ENCODE measurements at regions not wholly inside any gene's neighbourhood (a gene's known extent, or its start where the extent isn't known, plus 50 kb on each side); places are given as distances from the start of the nearest gene placed in this dataset.

DNA sequence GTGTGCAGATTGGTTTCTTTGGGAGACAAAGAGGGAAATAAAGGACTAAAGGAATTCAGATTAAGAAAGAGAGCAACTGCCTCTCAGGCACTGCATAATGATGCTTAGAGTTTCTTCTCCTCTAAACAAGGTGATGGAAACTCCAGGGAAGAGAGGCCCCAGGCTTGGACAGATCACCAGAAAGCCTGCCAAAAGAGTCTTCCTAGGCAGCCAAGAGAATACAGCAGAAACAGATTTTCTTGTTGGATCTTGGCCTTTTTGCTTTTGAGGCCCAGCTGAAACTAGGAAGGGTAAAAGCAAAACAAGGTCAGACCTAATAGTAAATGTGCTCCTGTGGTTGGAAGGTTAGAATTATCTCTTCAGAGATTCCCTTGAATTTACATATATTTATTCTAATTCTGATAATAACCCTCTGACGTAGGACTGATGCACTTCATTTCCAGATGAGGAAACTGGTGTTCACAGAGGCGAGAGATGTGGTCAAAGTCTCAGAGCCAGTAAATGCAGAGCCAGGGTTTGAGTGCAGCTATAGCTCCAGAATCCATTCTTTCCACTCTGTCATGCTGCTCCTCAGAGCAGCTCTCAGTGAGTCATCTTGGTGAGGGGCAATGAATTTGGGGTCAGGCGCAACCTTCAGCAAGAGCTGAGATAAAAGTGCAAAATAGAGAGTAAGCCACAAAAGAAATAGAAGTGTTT is 142.3 kb upstream of the FBXO11 start:
- DNase-seq = no peak
- H3K14ac ChIP-seq (ENCODE audit: low read length in 2 of 2) = no peak overlapping the region
- WGBS = 85% methylated on average over 3 of the region's 3 CpGs
- no peak overlapping the region for H2BK15ac ChIP-seq (ENCODE audit: low read depth, poor library complexity, severe bottlenecking)
- no peak overlapping the region for H2AFZ ChIP-seq (ENCODE audit: low read depth, low read length)
- H2BK12ac ChIP-seq (ENCODE audit: low read length in 2 of 2) = no peak overlapping the region
- no peaks in the 10 kb centered on the region for H3K9me3 ChIP-seq (ENCODE audit: control insufficient read depth, low read length)
- no peak overlapping the region for H3K27ac ChIP-seq (ENCODE audit: low read length, poor library complexity, severe bottlenecking)
- H4K91ac ChIP-seq (ENCODE audit: low read length) = no peak overlapping the region
- no peak overlapping the region for H2BK120ac ChIP-seq (ENCODE audit: low read depth, low read length)
- no peak overlapping the region for H3K23ac ChIP-seq (ENCODE audit: low read length in 2 of 2)
- H3K9ac ChIP-seq (ENCODE audit: low read length) = no peak overlapping the region
- H3K79me1 ChIP-seq (replicated peaks; ENCODE audit: low read length, poor library complexity, severe bottlenecking) = no peaks in the 10 kb centered on the region
- no peak overlapping the region for H2AK5ac ChIP-seq (ENCODE audit: low read length, severe bottlenecking)
- no peaks in the 10 kb centered on the region for H3K27me3 ChIP-seq (ENCODE audit: control insufficient read depth in 1 of 2, insufficient read depth in 1 of 2, low read length in 2 of 2)
- no peak overlapping the region for H3K18ac ChIP-seq (ENCODE audit: low read depth in 1 of 2, low read length in 2 of 2)
- no peak overlapping the region for H3K4me2 ChIP-seq (ENCODE audit: low read length, poor library complexity, severe bottlenecking)
- no peak overlapping the region for H4K8ac ChIP-seq (ENCODE audit: low read length)
- H3K4ac ChIP-seq (ENCODE audit: low read depth in 1 of 2, low read length in 2 of 2) = no peak overlapping the region
- H3K4me3 ChIP-seq (ENCODE audit: insufficient read depth in 1 of 2, low read depth in 1 of 2, low read length in 2 of 2) = no peak overlapping the region
- H3K4me1 ChIP-seq (ENCODE audit: control insufficient read depth, insufficient read depth, low read depth, low read length) = no peaks in the 10 kb centered on the region
- no peak overlapping the region for H2BK5ac ChIP-seq (ENCODE audit: low read depth, low read length, poor library complexity, severe bottlenecking)
- no peaks in the 10 kb centered on the region for H3K36me3 ChIP-seq (ENCODE audit: control insufficient read depth in 1 of 2, insufficient read depth in 2 of 2, low read depth in 1 of 2, low read length in 2 of 2)

GRCh38 chr2:48049371-48049770 is 143.1 kb upstream of the FBXO11 start:
- Histone ChIP-seq H2BK120ac (ENCODE audit: low read depth, low read length) (no peak overlapping the region), H3K23ac (ENCODE audit: low read length in 2 of 2) (no peak overlapping the region), H3K36me3 (ENCODE audit: control insufficient read depth in 1 of 2, insufficient read depth in 2 of 2, low read depth in 1 of 2, low read length in 2 of 2) (no peaks in the 10 kb centered on the region), H3K14ac (ENCODE audit: low read length in 2 of 2) (no peak overlapping the region), H2BK15ac (ENCODE audit: low read depth, poor library complexity, severe bottlenecking) (no peak overlapping the region), H4K8ac (ENCODE audit: low read length) (no peak overlapping the region), H3K18ac (ENCODE audit: low read depth in 1 of 2, low read length in 2 of 2) (no peak overlapping the region), H2AFZ (ENCODE audit: low read depth, low read length) (no peak overlapping the region), H3K4ac (ENCODE audit: low read depth in 1 of 2, low read length in 2 of 2) (no peak overlapping the region), H2AK5ac (ENCODE audit: low read length, severe bottlenecking) (no peak overlapping the region), H3K27ac (ENCODE audit: low read length, poor library complexity, severe bottlenecking) (no peak overlapping the region), H3K4me3 (ENCODE audit: insufficient read depth in 1 of 2, low read depth in 1 of 2, low read length in 2 of 2) (no peak overlapping the region), H3K79me1 (replicated peaks; ENCODE audit: low read length, poor library complexity, severe bottlenecking) (no peaks in the 10 kb centered on the region), H3K4me1 (ENCODE audit: control insufficient read depth, insufficient read depth, low read depth, low read length) (no peaks in the 10 kb centered on the region), H3K9me3 (ENCODE audit: control insufficient read depth, low read length) (no peaks in the 10 kb centered on the region), H3K9ac (ENCODE audit: low read length) (no peak overlapping the region), H3K27me3 (ENCODE audit: control insufficient read depth in 1 of 2, insufficient read depth in 1 of 2, low read length in 2 of 2) (no peaks in the 10 kb centered on the region), H2BK5ac (ENCODE audit: low read depth, low read length, poor library complexity, severe bottlenecking) (no peak overlapping the region), H3K4me2 (ENCODE audit: low read length, poor library complexity, severe bottlenecking) (no peak overlapping the region), H4K91ac (ENCODE audit: low read length) (no peak overlapping the region), H2BK12ac (ENCODE audit: low read length in 2 of 2) (no peak overlapping the region)
- WGBS = 93% methylated on average over 1 of the region's 2 CpGs
- DNase-seq = no peak

DNA sequence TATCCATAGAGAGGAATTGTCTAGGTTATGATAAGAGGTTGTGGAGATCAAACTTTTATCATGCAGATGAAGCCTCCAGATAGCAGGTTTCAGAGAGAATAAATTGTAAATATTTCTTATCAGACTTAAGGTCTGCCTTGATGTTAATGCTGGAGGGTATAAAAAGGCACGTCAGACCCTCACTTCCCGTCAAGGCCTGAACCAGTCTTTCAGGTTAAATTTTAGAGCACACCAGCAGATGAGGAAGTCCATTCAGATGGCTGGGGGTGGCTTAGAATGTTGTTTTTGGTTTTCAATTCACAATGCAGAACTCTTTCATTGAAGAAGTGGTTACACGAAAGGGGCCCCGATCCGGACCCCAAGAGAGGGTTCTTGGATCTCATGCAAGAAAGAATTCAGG is 144.4 kb upstream of the FBXO11 start:
- Histone ChIP-seq H3K36me3 (ENCODE audit: control insufficient read depth in 1 of 2, insufficient read depth in 2 of 2, low read depth in 1 of 2, low read length in 2 of 2) (no peaks in the 10 kb centered on the region), H4K91ac (ENCODE audit: low read length) (no peak overlapping the region), H2BK120ac (ENCODE audit: low read depth, low read length) (no peak overlapping the region), H3K27ac (ENCODE audit: low read length, poor library complexity, severe bottlenecking) (no peak overlapping the region), H3K27me3 (ENCODE audit: control insufficient read depth in 1 of 2, insufficient read depth in 1 of 2, low read length in 2 of 2) (no peaks in the 10 kb centered on the region), H3K14ac (ENCODE audit: low read length in 2 of 2) (no peak overlapping the region), H3K18ac (ENCODE audit: low read depth in 1 of 2, low read length in 2 of 2) (no peak overlapping the region), H3K4me3 (ENCODE audit: insufficient read depth in 1 of 2, low read depth in 1 of 2, low read length in 2 of 2) (no peak overlapping the region), H2BK15ac (ENCODE audit: low read depth, poor library complexity, severe bottlenecking) (no peak overlapping the region), H3K9me3 (ENCODE audit: control insufficient read depth, low read length) (no peaks in the 10 kb centered on the region), H2BK5ac (ENCODE audit: low read depth, low read length, poor library complexity, severe bottlenecking) (no peak overlapping the region), H3K9ac (ENCODE audit: low read length) (no peak overlapping the region), H2AK5ac (ENCODE audit: low read length, severe bottlenecking) (no peak overlapping the region), H2AFZ (ENCODE audit: low read depth, low read length) (no peak overlapping the region), H2BK12ac (ENCODE audit: low read length in 2 of 2) (no peak overlapping the region), H3K4me2 (ENCODE audit: low read length, poor library complexity, severe bottlenecking) (no peak overlapping the region), H3K4ac (ENCODE audit: low read depth in 1 of 2, low read length in 2 of 2) (no peak overlapping the region), H4K8ac (ENCODE audit: low read length) (no peak overlapping the region), H3K4me1 (ENCODE audit: control insufficient read depth, insufficient read depth, low read depth, low read length) (no peaks in the 10 kb centered on the region), H3K79me1 (replicated peaks; ENCODE audit: low read length, poor library complexity, severe bottlenecking) (no peaks in the 10 kb centered on the region), H3K23ac (ENCODE audit: low read length in 2 of 2) (no peak overlapping the region)
- no peak for DNase-seq
- WGBS = 82% methylated on average over 5 of the region's 5 CpGs

DNA sequence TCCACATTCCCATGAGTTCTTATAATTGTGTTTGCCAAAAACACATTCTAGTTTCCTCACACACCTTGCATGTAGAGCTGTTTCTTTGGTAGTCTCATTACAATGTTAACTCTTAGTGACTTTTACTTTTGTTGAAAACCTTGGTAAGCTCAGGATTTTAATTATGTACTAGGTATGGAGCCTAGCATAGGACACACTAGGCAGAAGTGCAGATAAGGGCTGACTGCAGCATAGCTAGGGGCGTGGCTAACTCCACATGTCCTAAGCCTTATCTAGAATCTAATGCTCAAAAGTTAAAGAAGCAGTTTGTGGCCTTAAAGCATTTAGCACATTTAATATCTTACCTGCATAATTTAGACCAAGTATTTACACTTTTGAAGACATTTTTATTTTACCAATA is 153.7 kb upstream of the FBXO11 start:
- no peak overlapping the region for H2BK5ac ChIP-seq (ENCODE audit: low read depth, low read length, poor library complexity, severe bottlenecking)
- no peak overlapping the region for H3K14ac ChIP-seq (ENCODE audit: low read length in 2 of 2)
- no peaks in the 10 kb centered on the region for H3K36me3 ChIP-seq (ENCODE audit: control insufficient read depth in 1 of 2, insufficient read depth in 2 of 2, low read depth in 1 of 2, low read length in 2 of 2)
- peaks cover 0 to 6% of the 10 kb centered on the region in 2 experiments for H3K27me3 ChIP-seq (ENCODE audit: control insufficient read depth in 1 of 2, insufficient read depth in 1 of 2, low read length in 2 of 2)
- no peak for DNase-seq
- no peak overlapping the region for H3K4ac ChIP-seq (ENCODE audit: low read depth in 1 of 2, low read length in 2 of 2)
- H2AK5ac ChIP-seq (ENCODE audit: low read length, severe bottlenecking) = no peak overlapping the region
- H2BK15ac ChIP-seq (ENCODE audit: low read depth, poor library complexity, severe bottlenecking) = no peak overlapping the region
- no peak overlapping the region for H3K4me2 ChIP-seq (ENCODE audit: low read length, poor library complexity, severe bottlenecking)
- no peak overlapping the region for H4K91ac ChIP-seq (ENCODE audit: low read length)
- H4K8ac ChIP-seq (ENCODE audit: low read length) = no peak overlapping the region
- no peaks in the 10 kb centered on the region for H3K9me3 ChIP-seq (ENCODE audit: control insufficient read depth, low read length)
- no peak overlapping the region for H3K9ac ChIP-seq (ENCODE audit: low read length)
- no peak overlapping the region for H2BK120ac ChIP-seq (ENCODE audit: low read depth, low read length)
- no peak overlapping the region for H3K18ac ChIP-seq (ENCODE audit: low read depth in 1 of 2, low read length in 2 of 2)
- no peak overlapping the region for H3K27ac ChIP-seq (ENCODE audit: low read length, poor library complexity, severe bottlenecking)
- 50% methylated on average over 1 of the region's 1 CpG for WGBS
- no peak overlapping the region for H3K23ac ChIP-seq (ENCODE audit: low read length in 2 of 2)
- no peak overlapping the region for H3K4me3 ChIP-seq (ENCODE audit: insufficient read depth in 1 of 2, low read depth in 1 of 2, low read length in 2 of 2)
- no peak overlapping the region for H2AFZ ChIP-seq (ENCODE audit: low read depth, low read length)
- H3K4me1 ChIP-seq (ENCODE audit: control insufficient read depth, insufficient read depth, low read depth, low read length) = no peaks in the 10 kb centered on the region
- H3K79me1 ChIP-seq (replicated peaks; ENCODE audit: low read length, poor library complexity, severe bottlenecking) = no peaks in the 10 kb centered on the region
- no peak overlapping the region for H2BK12ac ChIP-seq (ENCODE audit: low read length in 2 of 2)

Measured in mesenchymal stem cell (in vitro differentiated cells and primary cell).